K562 (cell line): ENCODE measurements at regions not wholly inside any gene's neighbourhood (a gene's known extent, or its start where the extent isn't known, plus 50 kb on each side); places are given as distances from the start of the nearest gene placed in this dataset.

Experiments used
- ATAC-seq: fragments of 200-7000 bp; cut with Tn5 transposase; 3 replicates; pipeline ENCODE4 v1.9.1; 2020; ENCODE audit warnings: moderate library complexity
- BruUV-seq: library from RNA; stranded (reverse); fragments of 400-500 nt; replicated peaks from 2 replicates; lab custom pipeline; 2021; lab: Mats Ljungman, UMichigan
- CTCF ChIA-PET: fragments of 300-600 bp; formaldehyde crosslinking; extraction: SDS; loops from one replicate; lab custom pipeline; 2021; ENCODE audit warnings: low intra/inter-chr PET ratio; lab: Yijun Ruan, JAX
- POLR2A ChIA-PET: fragments of 300-600, 350-650 bp; sonication (Branson Sonifier 250); formaldehyde crosslinking; extraction: SDS; loops from one replicate; lab custom pipeline; 2021; ENCODE audit warnings: antibody characterized with exemption, inconsistent platforms; lab: Yijun Ruan, JAX
- DNase-seq, 4 experiments: peaks; one replicate each; pipeline versions ENCODE4 v3.0.0 to v3.0.0-alpha.2; 2011 to 2018; ENCODE audit warnings: low spot score in 3 of 4, mixed read lengths in 3 of 4; ENCODE audit errors: extremely low read depth in 1 of 4
- FAIRE-seq: peaks from 2 replicates; lab custom pipeline; 2011; peaks lifted over from hg19 to GRCh38; lab: Jason Lieb, UNC
- H2AFZ ChIP-seq: 2 replicates; pipeline ENCODE4 v1.6.0; 2011; ENCODE audit warnings: low read depth, low read length, control low read depth, inconsistent platforms
- H3K27ac ChIP-seq: fragments of 200-600 bp; 3 replicates; pipeline ENCODE4 v1.8.0; 2011; ENCODE audit warnings: low read depth, mild to moderate bottlenecking, control low read depth, inconsistent platforms, low read length, moderate library complexity, mixed read lengths; ENCODE audit errors: extremely low read depth
- H3K27me3 ChIP-seq, 2 experiments: fragments of 300-600 bp in 1 of 2; 2 replicates in 1 of 2; 3 replicates in 1 of 2; pipeline versions ENCODE4 v1.6.0 to v1.8.0; 2011; ENCODE audit warnings: inconsistent platforms in 2 of 2, low read length in 2 of 2, mild to moderate bottlenecking in 1 of 2, mixed read lengths in 1 of 2, moderate library complexity in 1 of 2; ENCODE audit not compliant: control insufficient read depth in 2 of 2, insufficient read depth in 2 of 2
- H3K36me3 ChIP-seq: fragments of 300-600 bp; 3 replicates; pipeline ENCODE4 v1.8.0; 2011; ENCODE audit warnings: mild to moderate bottlenecking, low read length, inconsistent platforms; ENCODE audit not compliant: control insufficient read depth, insufficient read depth
- H3K4me1 ChIP-seq, 2 experiments: fragments of 200-600 bp in 1 of 2; replicated peaks in 1 of 2; 2 replicates in 1 of 2; 3 replicates in 1 of 2; pipeline versions ENCODE4 v1.5.1 to v1.8.0; 2011; ENCODE audit warnings: inconsistent platforms in 2 of 2, low read length in 2 of 2, mild to moderate bottlenecking in 1 of 2, mixed read lengths in 1 of 2, moderate library complexity in 1 of 2; ENCODE audit not compliant: control insufficient read depth in 2 of 2, insufficient read depth in 2 of 2
- H3K4me2 ChIP-seq: 2 replicates; pipeline ENCODE4 v1.6.1; 2011; ENCODE audit warnings: low read length, control low read depth, inconsistent platforms, mixed read lengths; ENCODE audit not compliant: insufficient read depth
- H3K4me3 ChIP-seq: fragments of 200-600 bp; sonication (generic), shearing (Covaris generic); 2 replicates; pipeline ENCODE4 v1.5.1; 2016; ENCODE audit warnings: control low read depth, inconsistent platforms
- H3K79me2 ChIP-seq: fragments of 200-600 bp; 3 replicates; pipeline ENCODE4 v1.8.0; 2011; ENCODE audit warnings: low read length, inconsistent platforms; ENCODE audit not compliant: control insufficient read depth, insufficient read depth
- H3K9ac ChIP-seq, 2 experiments: 2 replicates each; pipeline versions ENCODE4 v1.6.0 to v1.6.1; 2011; ENCODE audit warnings: low read depth in 2 of 2, low read length in 2 of 2, control low read depth in 1 of 2, inconsistent platforms in 1 of 2, mild to moderate bottlenecking in 1 of 2, mixed read lengths in 1 of 2; ENCODE audit not compliant: insufficient read depth in 1 of 2
- H3K9me1 ChIP-seq: one replicate; pipeline ENCODE4 v1.6.0; 2011; ENCODE audit warnings: inconsistent platforms, mild to moderate bottlenecking, low read length, moderate library complexity; ENCODE audit not compliant: control insufficient read depth, insufficient read depth
- H3K9me3 ChIP-seq: replicated peaks from 2 replicates; pipeline ENCODE4 v1.5.1; 2011; ENCODE audit warnings: low read depth, low read length, inconsistent platforms; ENCODE audit not compliant: control insufficient read depth, insufficient read depth
- H4K20me1 ChIP-seq: replicated peaks from 2 replicates; pipeline ENCODE4 v1.6.1; 2011; ENCODE audit warnings: low read length, inconsistent platforms, mixed read lengths; ENCODE audit not compliant: control insufficient read depth, insufficient read depth
- CREB1 ChIP-seq, 2 experiments: sonication (generic) in 1 of 2; formaldehyde crosslinking in 1 of 2; IDR thresholded peaks; 2 replicates each; pipeline versions ENCODE4 v1.6.1 to v1.8.0; 2012 to 2022; ENCODE audit warnings: inconsistent platforms in 1 of 2, mild to moderate bottlenecking in 1 of 2, missing genetic modification reagents in 1 of 2, moderate library complexity in 1 of 2
- E4F1 ChIP-seq: fragments of 250-450 bp; sonication (Bioruptor Pico); IDR thresholded peaks from 2 replicates; pipeline ENCODE4 v1.5.0; 2021; ENCODE audit warnings: mild to moderate bottlenecking, borderline replicate concordance
- MAFF ChIP-seq: IDR thresholded peaks from 2 replicates; pipeline ENCODE4 v1.6.1; 2012; ENCODE audit warnings: low read length, improper control_type of control experiment
- MYNN ChIP-seq, 2 experiments: sonication (generic); formaldehyde crosslinking in 1 of 2; IDR thresholded peaks; 2 replicates each; pipeline versions ENCODE4 v1.5.0 to v1.6.1; 2016 to 2020; ENCODE audit warnings: antibody characterized with exemption in 1 of 2, missing genetic modification reagents in 1 of 2
- RBM39 ChIP-seq: fragments of 200-400 bp; formaldehyde crosslinking; optimal IDR thresholded peaks from 2 replicates; pipeline ENCODE3; 2018; ENCODE audit warnings: low read depth, low read length
- TCF7 ChIP-seq: sonication (generic); IDR thresholded peaks from 2 replicates; pipeline ENCODE4 v1.6.1; 2016; ENCODE audit warnings: antibody characterized with exemption, borderline replicate concordance
- THRAP3 ChIP-seq: fragments of 450-650 bp; IDR thresholded peaks from 2 replicates; pipeline ENCODE4 v1.6.1; 2016; ENCODE audit warnings: mild to moderate bottlenecking, inconsistent platforms, borderline replicate concordance
- WHSC1 ChIP-seq: IDR thresholded peaks from one replicate; pipeline ENCODE4 v1.6.1; 2012; ENCODE audit warnings: low read length, control low read depth, inconsistent platforms
- ZNF398 ChIP-seq: fragments of 250-450 bp; sonication (Bioruptor Pico); IDR thresholded peaks from 2 replicates; pipeline ENCODE4 v1.8.0; 2021; ENCODE audit warnings: moderate library complexity, mild to moderate bottlenecking, inconsistent platforms
- ZNF444 ChIP-seq: fragments of 250-450 bp; sonication (Bioruptor Pico); IDR thresholded peaks from 2 replicates; pipeline ENCODE4 v1.4.0; 2020; ENCODE audit warnings: mild to moderate bottlenecking, moderate library complexity
- ZNF668 ChIP-seq: fragments of 250-450 bp; sonication (Bioruptor Pico); IDR thresholded peaks from 2 replicates; pipeline ENCODE4 v1.8.0; 2022; ENCODE audit warnings: mild to moderate bottlenecking, inconsistent platforms
- ZNF695 ChIP-seq: fragments of 450-650 bp; formaldehyde crosslinking; IDR thresholded peaks from 2 replicates; pipeline ENCODE4 v1.4.0; 2020; ENCODE audit warnings: mild to moderate bottlenecking, moderate library complexity
- WGBS: fragments of 100-300 bp; shearing (Covaris generic); methylation state at CpG from one replicate; pipeline ENCODE4 v1.1.6; 2016; ENCODE audit warnings: low coverage, mixed read lengths; ENCODE audit not compliant: insufficient coverage; ENCODE audit errors: missing lambda C conversion rate; 5-methylcytosine and 5-hydroxymethylcytosine counted together
- in situ Hi-C: fragments of 300-500 bp; cut with MboI; formaldehyde crosslinking; loops from 4 replicates; pipeline ENCODE4 v1.15.0; 2018; ENCODE audit warnings: inconsistent platforms, mixed read lengths
- intact Hi-C: fragments of 100-400 bp; cut with micrococcal nuclease; formaldehyde crosslinking; loops from 2 replicates; pipeline ENCODE4 v1.14.2; 2022
- TF ChIP-seq, protein P1 (sequence below): fragments of 450-650 bp; formaldehyde crosslinking; IDR thresholded peaks from 2 replicates; pipeline ENCODE4 v1.4.0; 2020; ENCODE audit warnings: mild to moderate bottlenecking, moderate library complexity
- TF ChIP-seq, protein P2 (sequence below): fragments of 450-650 bp; IDR thresholded peaks from one replicate; pipeline ENCODE4 v1.6.1; 2018; ENCODE audit warnings: mild to moderate bottlenecking, moderate library complexity; ENCODE audit not compliant: partially characterized antibody

GRCh38 chr6:71088166-71088565, 131.3 kb upstream of the B3GAT2 start (continued):
- TF ChIP-seq TCF7 (no peak), ZNF668 (CRISPR knock-in tag) (no peak), WHSC1 (no peak)

DNA sequence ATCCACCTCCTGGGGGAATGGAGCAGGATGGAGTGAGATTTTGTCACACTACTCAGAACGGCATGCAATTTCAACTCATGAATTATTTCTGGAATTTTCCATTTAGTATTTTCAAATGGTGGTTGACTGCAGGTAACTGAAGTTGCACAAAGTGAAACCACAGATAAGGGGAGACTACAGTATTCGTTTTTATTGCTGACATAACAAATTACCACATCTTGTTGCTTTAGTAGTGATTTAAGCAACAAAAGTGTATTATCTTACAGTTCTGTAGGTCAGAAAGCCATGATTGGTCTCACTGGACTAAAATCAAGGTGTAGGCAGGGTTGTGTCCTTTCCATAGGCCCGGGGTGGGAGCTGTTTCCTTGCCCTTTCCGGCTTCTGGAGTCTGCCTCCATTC, 133.4 kb upstream of the B3GAT2 start:
- H3K27me3 ChIP-seq = no peaks in the 10 kb centered on the region
- WGBS = 0% methylated on average over 4 of the region's 4 CpGs
- H3K27ac ChIP-seq = no peak overlapping the region
- FAIRE-seq (no peak), DNase-seq (no peak), ATAC-seq (no peak)
- no peak overlapping the region for H3K9ac ChIP-seq
- no peaks in the 10 kb centered on the region for H3K9me3 ChIP-seq
- H3K36me3 ChIP-seq = no peaks in the 10 kb centered on the region
- H3K79me2 ChIP-seq = no peaks in the 10 kb centered on the region
- H4K20me1 ChIP-seq = no peaks in the 10 kb centered on the region
- no peaks in the 10 kb centered on the region for H3K4me1 ChIP-seq
- in situ Hi-C loops (no loop called here), intact Hi-C loops (no loop called here)
- no peak overlapping the region for H3K4me3 ChIP-seq
- ChIA-PET CTCF (no interaction called here), POLR2A (no interaction called here)
- BruUV-seq = no TSS peak
- no peaks in the 10 kb centered on the region for H3K9me1 ChIP-seq
- H2AFZ ChIP-seq = no peak overlapping the region
- H3K4me2 ChIP-seq = no peak overlapping the region
- TF ChIP-seq CREB1 (IDR thresholded peaks at IDR 0.05) (no peak), CREB1 (CRISPR knock-in tag; IDR thresholded peaks at IDR 0.05) (no peak), TCF7 (no peak), THRAP3 (no peak), ZNF695 (CRISPR knock-in tag) (no peak), ZNF398 (CRISPR knock-in tag) (no peak), RBM39 (no peak), MYNN (IDR thresholded peaks at IDR 0.05) (no peak), MYNN (CRISPR knock-in tag; IDR thresholded peaks at IDR 0.05) (no peak), E4F1 (no peak), ZNF444 (CRISPR knock-in tag) (no peak), MAFF (peak; percentile 84)
- TF ChIP-seq, protein P1, sequence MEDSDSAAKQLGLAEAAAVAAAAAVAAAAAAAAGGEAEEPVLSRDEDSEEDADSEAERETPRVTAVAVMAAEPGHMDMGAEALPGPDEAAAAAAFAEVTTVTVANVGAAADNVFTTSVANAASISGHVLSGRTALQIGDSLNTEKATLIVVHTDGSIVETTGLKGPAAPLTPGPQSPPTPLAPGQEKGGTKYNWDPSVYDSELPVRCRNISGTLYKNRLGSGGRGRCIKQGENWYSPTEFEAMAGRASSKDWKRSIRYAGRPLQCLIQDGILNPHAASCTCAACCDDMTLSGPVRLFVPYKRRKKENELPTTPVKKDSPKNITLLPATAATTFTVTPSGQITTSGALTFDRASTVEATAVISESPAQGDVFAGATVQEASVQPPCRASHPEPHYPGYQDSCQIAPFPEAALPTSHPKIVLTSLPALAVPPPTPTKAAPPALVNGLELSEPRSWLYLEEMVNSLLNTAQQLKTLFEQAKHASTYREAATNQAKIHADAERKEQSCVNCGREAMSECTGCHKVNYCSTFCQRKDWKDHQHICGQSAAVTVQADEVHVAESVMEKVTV = no peak
- TF ChIP-seq, protein P2, sequence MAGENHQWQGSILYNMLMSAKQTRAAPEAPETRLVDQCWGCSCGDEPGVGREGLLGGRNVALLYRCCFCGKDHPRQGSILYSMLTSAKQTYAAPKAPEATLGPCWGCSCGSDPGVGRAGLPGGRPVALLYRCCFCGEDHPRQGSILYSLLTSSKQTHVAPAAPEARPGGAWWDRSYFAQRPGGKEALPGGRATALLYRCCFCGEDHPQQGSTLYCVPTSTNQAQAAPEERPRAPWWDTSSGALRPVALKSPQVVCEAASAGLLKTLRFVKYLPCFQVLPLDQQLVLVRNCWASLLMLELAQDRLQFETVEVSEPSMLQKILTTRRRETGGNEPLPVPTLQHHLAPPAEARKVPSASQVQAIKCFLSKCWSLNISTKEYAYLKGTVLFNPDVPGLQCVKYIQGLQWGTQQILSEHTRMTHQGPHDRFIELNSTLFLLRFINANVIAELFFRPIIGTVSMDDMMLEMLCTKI = no peak
